Ovary (tissue), 7 donors: ENCODE measurements at regions not wholly inside any gene's neighbourhood (a gene's known extent, or its start where the extent isn't known, plus 50 kb on each side); places are given as distances from the start of the nearest gene placed in this dataset. TPM values are rescaled to one million over a fixed set of nuclear protein-coding genes. Genes with fewer than 3 reads are reported as not detected.
A peak's percentile ranks its signal among the peaks of the same experiment; 100 is the strongest.

Experiments used
- DNase-seq, 5 donors: peaks; one replicate each; pipeline ENCODE4 v3.0.0-alpha.2; 2019 to 2020
- H3K27ac ChIP-seq, 2 donors: fragments of 200-600 bp; one replicate each; pipeline versions ENCODE4 v1.5.1 to v1.8.0; 2019 to 2022
- H3K27me3 ChIP-seq: fragments of 200-600 bp; one replicate; pipeline ENCODE4 v1.8.0; 2022
- H3K36me3 ChIP-seq: fragments of 200-600 bp; sonication (generic); one replicate; pipeline ENCODE4 v1.5.1; 2019
- H3K4me1 ChIP-seq: one replicate; pipeline ENCODE4 v1.8.1; 2013; ENCODE audit warnings: mild to moderate bottlenecking, moderate library complexity; ENCODE audit not compliant: insufficient read depth
- H3K4me3 ChIP-seq: fragments of 200-600 bp; sonication (generic); one replicate; pipeline ENCODE4 v1.5.1; 2017
- H3K9me3 ChIP-seq, 2 donors: fragments of 200-600 bp in 1 of 2; sonication (generic) in 1 of 2; one replicate each; pipeline versions ENCODE4 v1.5.1 to v1.8.1; 2013 to 2019; ENCODE audit warnings: mild to moderate bottlenecking in 1 of 2, moderate library complexity in 1 of 2
- EP300 ChIP-seq: sonication (generic); formaldehyde crosslinking; IDR thresholded peaks from one replicate; pipeline ENCODE4 v1.6.1; 2017; ENCODE audit warnings: antibody characterized with exemption
- POLR2A ChIP-seq: fragments of 450-650 bp; IDR thresholded peaks from one replicate; pipeline ENCODE4 v1.6.1; 2017; ENCODE audit warnings: antibody characterized with exemption, mild to moderate bottlenecking, moderate library complexity
- WGBS, 3 donors: extraction: QIAGEN DNeasy Blood & Tissue Kit in 1 of 3; methylation state at CpG; one replicate each; pipeline versions ENCODE4 v1.1.5 to v1.1.7; 2013 to 2017; 5-methylcytosine and 5-hydroxymethylcytosine counted together
- intact Hi-C, 4 donors: fragments of 100-400 bp; cut with DNase I; formaldehyde crosslinking; loops; one replicate each; pipeline versions ENCODE4 v1.11.0 to v1.15.1; 2022 to 2023
- microRNA counts: library from miRNA; unstranded; fragments of <30 nt; microRNA quantifications from one replicate; lab custom pipeline; 2016
- microRNA-seq, 3 donors: library from miRNA; unstranded; fragments of <30 nt; microRNA quantifications; one replicate each; pipeline versions ENCODE4 to v1.2.0, GENCODE V29; 2019 to 2020
- small RNA-seq: library from RNA; depleted of rRNA; stranded (forward); fragments of <200 nt; gene quantifications from one replicate; pipeline ENCODE3, GENCODE V24; 2016
- TF ChIP-seq, protein P1 (sequence below), 3 donors: fragments of 450-650 bp in 2 of 3; fragments of 200-600 bp in 1 of 3; IDR thresholded peaks; one replicate each; pipeline versions ENCODE4 v1.5.1 to v1.8.0; 2016 to 2022; ENCODE audit warnings: antibody characterized with exemption in 3 of 3, mild to moderate bottlenecking in 1 of 3
- donor health status: DM: no; HTN: no; CAD: no; lungs with moderate emphysema.
- donor health status: DM: no; HTN: no; CAD: no.
- donor health status: Bipolar disorder and iron deficiency.
- donor health status: DM: no; HTN: no; CAD: no.
- donor health status: DM: yes; HTN: yes; CAD: no.

DNA sequence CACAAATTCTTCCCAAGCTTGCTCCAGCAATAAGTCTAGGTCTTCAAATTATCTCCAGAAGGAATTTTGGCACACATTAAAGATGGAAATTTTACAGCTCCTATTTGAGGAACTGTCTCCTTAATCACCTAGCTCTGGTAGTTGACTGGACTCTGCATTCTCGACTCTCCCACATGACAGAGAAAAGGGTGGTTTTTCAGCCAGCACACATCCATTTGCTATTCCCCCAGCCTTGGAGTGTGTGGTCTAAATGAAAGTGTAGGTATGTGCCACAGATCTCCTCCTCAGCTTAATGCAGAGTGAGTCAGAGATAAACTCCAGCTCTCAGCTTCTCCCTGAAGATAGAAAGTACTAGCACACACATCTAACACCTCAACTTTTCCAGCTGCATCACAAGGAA lies 62.2 kb upstream of the ALCAM start:
- Histone ChIP-seq H3K27ac (no peak overlapping the region), H3K4me3 (no peak overlapping the region), H3K9me3 (peaks cover 0 to 3% of the 10 kb centered on the region in 2 donors), H3K36me3 (no peaks in the 10 kb centered on the region), H3K4me1 (no peaks in the 10 kb centered on the region), H3K27me3 (no peaks in the 10 kb centered on the region)
- WGBS, 3 donors, result 58 to 82% (median 70%) methylated on average over 1 of the region's 1 CpG
- no peak for DNase-seq
- intact Hi-C loops, result no loop called here
- TF ChIP-seq POLR2A, result no peak

DNA sequence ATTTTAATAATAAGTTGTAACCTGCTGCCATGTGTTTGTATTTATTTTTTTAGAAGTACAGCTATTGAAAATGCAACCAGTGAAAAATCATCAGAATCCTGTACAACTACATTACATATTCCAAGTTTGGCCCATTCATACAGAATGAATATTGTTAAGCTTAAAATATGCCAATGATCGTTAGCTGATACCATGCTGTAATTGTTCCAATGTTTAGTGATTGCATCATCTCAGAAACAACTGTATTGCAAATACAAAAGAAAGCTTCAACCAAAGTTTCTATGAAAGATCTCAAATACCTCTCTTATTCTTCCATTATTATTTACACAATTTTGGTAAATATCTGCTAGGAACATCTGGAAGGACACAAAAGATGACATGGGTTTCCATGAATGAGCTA lies 51.6 kb upstream of the ALCAM start:
- 74 to 80% (median 77%) methylated on average over 1 of the region's 1 CpG for WGBS, 3 donors
- Histone ChIP-seq H3K4me1 (no peaks in the 10 kb centered on the region), H3K9me3 (no peaks in the 10 kb centered on the region), H3K27ac (no peak overlapping the region), H3K36me3 (no peaks in the 10 kb centered on the region), H3K4me3 (no peak overlapping the region), H3K27me3 (no peaks in the 10 kb centered on the region)
- TF ChIP-seq EP300 (no peak), POLR2A (no peak)
- TF ChIP-seq, protein P1, sequence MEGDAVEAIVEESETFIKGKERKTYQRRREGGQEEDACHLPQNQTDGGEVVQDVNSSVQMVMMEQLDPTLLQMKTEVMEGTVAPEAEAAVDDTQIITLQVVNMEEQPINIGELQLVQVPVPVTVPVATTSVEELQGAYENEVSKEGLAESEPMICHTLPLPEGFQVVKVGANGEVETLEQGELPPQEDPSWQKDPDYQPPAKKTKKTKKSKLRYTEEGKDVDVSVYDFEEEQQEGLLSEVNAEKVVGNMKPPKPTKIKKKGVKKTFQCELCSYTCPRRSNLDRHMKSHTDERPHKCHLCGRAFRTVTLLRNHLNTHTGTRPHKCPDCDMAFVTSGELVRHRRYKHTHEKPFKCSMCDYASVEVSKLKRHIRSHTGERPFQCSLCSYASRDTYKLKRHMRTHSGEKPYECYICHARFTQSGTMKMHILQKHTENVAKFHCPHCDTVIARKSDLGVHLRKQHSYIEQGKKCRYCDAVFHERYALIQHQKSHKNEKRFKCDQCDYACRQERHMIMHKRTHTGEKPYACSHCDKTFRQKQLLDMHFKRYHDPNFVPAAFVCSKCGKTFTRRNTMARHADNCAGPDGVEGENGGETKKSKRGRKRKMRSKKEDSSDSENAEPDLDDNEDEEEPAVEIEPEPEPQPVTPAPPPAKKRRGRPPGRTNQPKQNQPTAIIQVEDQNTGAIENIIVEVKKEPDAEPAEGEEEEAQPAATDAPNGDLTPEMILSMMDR (IDR thresholded peaks at IDR 0.05), result no peak
- intact Hi-C loops, result no loop called here
- no peak for DNase-seq

DNA sequence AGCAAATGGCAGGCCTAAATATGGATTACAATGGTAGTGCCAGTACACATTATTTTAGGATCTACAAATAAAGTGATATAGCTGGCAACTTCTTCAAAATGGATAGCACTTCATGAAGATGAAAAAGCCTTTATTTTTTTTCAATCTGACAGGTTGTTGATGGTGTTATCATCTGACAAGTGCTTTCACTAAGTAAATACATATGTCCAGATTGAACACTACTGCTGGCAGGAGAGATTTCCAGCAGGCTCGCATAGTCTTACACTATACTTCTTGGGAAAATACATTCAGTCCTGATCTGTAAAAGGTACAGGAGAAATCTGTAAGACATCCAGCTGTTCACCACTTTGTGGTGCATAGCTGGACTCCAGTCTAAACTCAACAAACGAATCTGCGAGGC lies 50.9 kb upstream of the ALCAM start:
- no peak for DNase-seq
- Histone ChIP-seq H3K4me3 (no peak overlapping the region), H3K4me1 (no peaks in the 10 kb centered on the region), H3K9me3 (no peaks in the 10 kb centered on the region), H3K27ac (no peak overlapping the region), H3K36me3 (no peaks in the 10 kb centered on the region), H3K27me3 (no peaks in the 10 kb centered on the region)
- 61 to 72% (median 69%) methylated on average over 3 of the region's 3 CpGs for WGBS, 3 donors
- intact Hi-C loops, result no loop called here
- TF ChIP-seq, protein P1 (IDR thresholded peaks at IDR 0.05), result no peak
- TF ChIP-seq POLR2A (no peak), EP300 (no peak)

DNA sequence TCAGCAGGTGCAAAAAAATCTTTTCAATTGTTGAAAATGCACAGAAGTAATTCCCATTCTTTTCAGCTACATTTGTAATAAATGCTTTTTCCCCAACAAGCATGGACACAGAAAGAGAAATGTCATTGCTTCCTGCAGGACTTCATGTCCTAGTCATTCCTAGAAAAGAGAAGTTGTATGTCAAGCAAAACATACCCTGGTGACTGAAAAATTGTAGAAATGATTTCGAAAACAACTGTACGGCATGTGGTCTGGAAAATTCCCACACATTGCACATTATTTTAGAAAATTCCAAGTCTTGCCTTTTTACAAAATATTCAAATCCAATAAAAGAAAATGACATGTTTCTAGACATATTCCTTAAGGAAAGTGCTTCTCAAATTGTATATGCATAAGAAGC lies 50.4 kb upstream of the ALCAM start:
- no peak overlapping the region for H3K27ac ChIP-seq
- H3K36me3 ChIP-seq, result no peaks in the 10 kb centered on the region
- H3K4me3 ChIP-seq, result no peak overlapping the region
- no peak for DNase-seq
- H3K4me1 ChIP-seq, result no peaks in the 10 kb centered on the region
- H3K9me3 ChIP-seq, result no peaks in the 10 kb centered on the region
- intact Hi-C loops, result no loop called here
- H3K27me3 ChIP-seq, result no peaks in the 10 kb centered on the region
- 65 to 95% (median 90%) methylated on average over 2 of the region's 2 CpGs for WGBS, 3 donors
- no peak for TF ChIP-seq EP300
- TF ChIP-seq, protein P1 (IDR thresholded peaks at IDR 0.05), result no peak
- no peak for TF ChIP-seq POLR2A

MicroRNAs encoded in the stretch of these regions (microRNA counts, 767-probe panel; counts per million panel counts)
- 530 counts per million, percentile 78 among the panel's probes with 10 or more counts for microRNA hsa-miR-548ab (lab: Ali Mortazavi, UCI)

Small RNA genes in the stretch of these regions (microRNA-seq; reads per million reads assigned to microRNA genes)
- gene MIR548AB, result 0 reads per million in 3 donors

Small RNA genes in the stretch of these regions (small RNA-seq; reads per million reads assigned to genes)
- not detected for gene MIR548AB
- gene NDUFA4P2, result not detected
- not detected for gene RNU1-43P
- gene RNU6-461P, result not detected
- gene TUBBP11, result not detected
